HEK293 (cell line): ENCODE measurements at regions not wholly inside any gene's neighbourhood (a gene's known extent, or its start where the extent isn't known, plus 50 kb on each side); places are given as distances from the start of the nearest gene placed in this dataset.

Source experiments
- CTCF ChIA-PET: fragments of 350-600 bp; formaldehyde crosslinking; extraction: SDS; loops from one replicate; lab custom pipeline; 2021; ENCODE audit warnings: antibody characterized with exemption; lab: Yijun Ruan, JAX
- POLR2A ChIA-PET: fragments of 300-600 bp; formaldehyde crosslinking; extraction: SDS; loops from one replicate; lab custom pipeline; 2020; ENCODE audit warnings: antibody characterized with exemption, inconsistent platforms; lab: Yijun Ruan, JAX
- H3K27ac ChIP-seq: fragments of 200-500 bp; sonication (Bioruptor generic); 2 replicates; pipeline ENCODE4 v1.5.1; 2014; ENCODE audit warnings: low read depth, low read length, control low read depth, inconsistent platforms; ENCODE audit errors: extremely low read depth
- H3K36me3 ChIP-seq, 2 experiments: fragments of 200-500 bp in 1 of 2; sonication (Bioruptor generic) in 1 of 2; 1 replicate in 1 of 2; 2 replicates in 1 of 2; pipeline ENCODE4 v1.5.1; 2014 to 2017; ENCODE audit warnings: inconsistent platforms in 2 of 2, low read length in 2 of 2; ENCODE audit not compliant: control insufficient read depth in 2 of 2, insufficient read depth in 1 of 2
- H3K4me1 ChIP-seq: fragments of 200-500 bp; sonication (Bioruptor generic); 2 replicates; pipeline ENCODE4 v1.5.1; 2014; ENCODE audit warnings: mild to moderate bottlenecking, low read length, inconsistent platforms; ENCODE audit not compliant: control insufficient read depth, insufficient read depth
- H3K4me3 ChIP-seq: 2 replicates; pipeline ENCODE4 v1.5.1; 2011; ENCODE audit warnings: low read depth, mild to moderate bottlenecking, control low read depth, low read length, moderate library complexity
- H3K9me3 ChIP-seq: fragments of 200-500 bp; sonication (Bioruptor generic); 2 replicates; pipeline ENCODE4 v1.5.1; 2014; ENCODE audit warnings: low read depth, low read length, inconsistent platforms; ENCODE audit not compliant: control insufficient read depth, insufficient read depth
- GLI2 ChIP-seq: fragments of 450-650 bp; formaldehyde crosslinking; IDR thresholded peaks from 2 replicates; pipeline ENCODE4; 2017; ENCODE audit warnings: missing biosample characterization, missing genetic modification characterization, low read depth, borderline replicate concordance
- GLI4 ChIP-seq: fragments of 450-650 bp; formaldehyde crosslinking; IDR thresholded peaks from 2 replicates; pipeline ENCODE4 v1.5.1; 2016; ENCODE audit warnings: missing biosample characterization, missing genetic modification characterization
- OSR2 ChIP-seq: fragments of 450-650 bp; formaldehyde crosslinking; IDR thresholded peaks from 2 replicates; pipeline ENCODE4 v1.5.1; 2016; ENCODE audit warnings: missing biosample characterization, missing genetic modification characterization
- SCRT2 ChIP-seq: fragments of 450-650 bp; formaldehyde crosslinking; IDR thresholded peaks from 2 replicates; pipeline ENCODE4 v1.5.1; 2016; ENCODE audit warnings: missing biosample characterization, missing genetic modification characterization
- ZBTB20 ChIP-seq: fragments of 450-650 bp; formaldehyde crosslinking; IDR thresholded peaks from 2 replicates; pipeline ENCODE4 v1.5.1; 2016; ENCODE audit warnings: missing biosample characterization, missing genetic modification characterization
- ZBTB26 ChIP-seq: fragments of 450-650 bp; formaldehyde crosslinking; optimal IDR thresholded peaks from 2 replicates; pipeline ENCODE3; 2016; ENCODE audit warnings: missing biosample characterization, mild to moderate bottlenecking, missing genetic modification characterization
- ZBTB7A ChIP-seq: fragments of 450-650 bp; formaldehyde crosslinking; IDR thresholded peaks from 2 replicates; pipeline ENCODE4 v1.5.1; 2016; ENCODE audit warnings: low read depth, missing biosample characterization, missing genetic modification characterization
- ZNF10 ChIP-seq: fragments of 450-650 bp; formaldehyde crosslinking; IDR thresholded peaks from 2 replicates; pipeline ENCODE4 v1.5.1; 2017; ENCODE audit warnings: missing biosample characterization, missing genetic modification characterization
- ZNF133 ChIP-seq: fragments of 450-650 bp; formaldehyde crosslinking; IDR thresholded peaks from 2 replicates; pipeline ENCODE4 v1.5.1; 2016; ENCODE audit warnings: missing biosample characterization, missing genetic modification characterization
- ZNF211 ChIP-seq: fragments of 450-650 bp; formaldehyde crosslinking; IDR thresholded peaks from 2 replicates; pipeline ENCODE4 v1.5.1; 2016; ENCODE audit warnings: low read depth, missing biosample characterization, missing genetic modification characterization
- ZNF24 ChIP-seq: fragments of 450-650 bp; formaldehyde crosslinking; IDR thresholded peaks from 2 replicates; pipeline ENCODE4 v1.5.1; 2016; ENCODE audit warnings: missing biosample characterization, missing genetic modification characterization
- ZNF48 ChIP-seq: fragments of 450-650 bp; formaldehyde crosslinking; IDR thresholded peaks from 2 replicates; pipeline ENCODE4 v1.5.1; 2016; ENCODE audit warnings: missing biosample characterization, missing genetic modification characterization
- ZNF626 ChIP-seq: fragments of 450-650 bp; sonication (Bioruptor Pico); formaldehyde crosslinking; IDR thresholded peaks from 2 replicates; pipeline ENCODE4 v1.5.1; 2018; ENCODE audit warnings: missing biosample characterization, missing genetic modification characterization, inconsistent platforms
- ZNF658 ChIP-seq: fragments of 450-650 bp; formaldehyde crosslinking; IDR thresholded peaks from 2 replicates; pipeline ENCODE4; 2016; ENCODE audit warnings: missing biosample characterization, missing genetic modification characterization
- ZNF777 ChIP-seq: fragments of 450-650 bp; formaldehyde crosslinking; IDR thresholded peaks from 2 replicates; pipeline ENCODE4 v1.5.1; 2017; ENCODE audit warnings: missing biosample characterization, missing genetic modification characterization, borderline replicate concordance
- ZSCAN23 ChIP-seq: fragments of 450-650 bp; formaldehyde crosslinking; IDR thresholded peaks from 2 replicates; pipeline ENCODE4 v1.5.1; 2016; ENCODE audit warnings: missing biosample characterization, missing genetic modification characterization
- TF ChIP-seq, protein P1 (sequence below): fragments of 450-650 bp; formaldehyde crosslinking; IDR thresholded peaks from 2 replicates; pipeline ENCODE4 v1.5.1; 2016; ENCODE audit warnings: missing biosample characterization, missing genetic modification characterization
- TF ChIP-seq, protein P2 (sequence below): fragments of 450-650 bp; formaldehyde crosslinking; IDR thresholded peaks from 2 replicates; pipeline ENCODE4 v1.5.1; 2016; ENCODE audit warnings: missing biosample characterization, missing genetic modification characterization

DNA sequence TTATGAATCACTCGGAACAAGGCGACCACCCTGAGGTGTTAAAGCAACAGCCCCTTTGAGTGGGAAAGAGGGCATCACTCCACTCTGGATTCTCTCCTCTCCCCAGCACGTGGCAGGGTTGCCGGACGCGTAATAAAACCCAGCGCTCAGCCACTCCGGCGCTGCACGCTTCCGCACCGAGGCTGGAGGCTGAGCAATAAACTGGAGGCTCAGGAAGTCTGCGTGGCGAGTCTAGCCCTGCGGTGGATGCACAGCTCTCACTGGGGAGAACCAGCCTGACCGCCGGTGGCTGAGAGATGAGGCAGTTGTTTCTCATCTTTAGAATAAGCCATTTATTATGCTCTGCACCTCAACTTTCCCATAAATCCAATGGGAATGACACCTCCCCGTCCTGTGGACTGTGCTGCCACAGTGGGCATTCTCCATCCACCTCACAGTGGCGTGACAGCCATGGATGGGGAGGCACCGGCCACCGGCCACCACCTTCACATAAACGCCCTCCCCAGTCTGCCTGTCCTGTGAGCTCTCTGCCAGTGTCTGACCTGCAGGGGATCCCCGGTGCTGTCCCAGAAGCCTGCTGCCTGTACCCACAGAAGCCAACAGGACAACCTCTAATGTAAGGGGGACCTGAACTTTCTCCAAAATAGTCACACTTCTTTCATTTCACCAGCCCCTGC, 64.2 kb upstream of the GGTLC1 start (continued):
- TF ChIP-seq, protein P1, sequence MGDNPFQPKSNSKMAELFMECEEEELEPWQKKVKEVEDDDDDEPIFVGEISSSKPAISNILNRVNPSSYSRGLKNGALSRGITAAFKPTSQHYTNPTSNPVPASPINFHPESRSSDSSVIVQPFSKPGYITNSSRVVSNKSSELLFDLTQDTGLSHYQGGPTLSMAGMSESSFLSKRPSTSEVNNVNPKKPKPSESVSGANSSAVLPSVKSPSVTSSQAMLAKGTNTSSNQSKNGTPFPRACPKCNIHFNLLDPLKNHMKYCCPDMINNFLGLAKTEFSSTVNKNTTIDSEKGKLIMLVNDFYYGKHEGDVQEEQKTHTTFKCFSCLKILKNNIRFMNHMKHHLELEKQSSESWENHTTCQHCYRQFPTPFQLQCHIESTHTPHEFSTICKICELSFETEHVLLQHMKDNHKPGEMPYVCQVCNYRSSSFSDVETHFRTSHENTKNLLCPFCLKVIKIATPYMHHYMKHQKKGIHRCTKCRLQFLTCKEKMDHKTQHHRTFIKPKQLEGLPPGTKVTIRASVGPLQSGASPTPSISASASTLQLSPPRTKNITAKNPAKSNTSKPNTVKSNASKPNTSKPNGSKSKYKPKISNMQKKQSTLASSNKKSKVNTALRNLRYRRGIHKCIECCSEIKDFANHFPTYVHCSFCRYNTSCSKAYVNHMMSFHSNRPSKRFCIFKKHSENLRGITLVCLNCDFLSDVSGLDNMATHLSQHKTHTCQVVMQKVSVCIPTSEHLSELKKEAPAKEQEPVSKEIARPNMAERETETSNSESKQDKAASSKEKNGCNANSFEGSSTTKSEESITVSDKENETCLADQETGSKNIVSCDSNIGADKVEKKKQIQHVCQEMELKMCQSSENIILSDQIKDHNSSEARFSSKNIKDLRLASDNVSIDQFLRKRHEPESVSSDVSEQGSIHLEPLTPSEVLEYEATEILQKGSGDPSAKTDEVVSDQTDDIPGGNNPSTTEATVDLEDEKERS (tag by site-specific recombination): no peak

- ChIA-PET CTCF (interaction anchor here (0.6 kb wide), 1 partner anchor 49 kb away, joined by 3 read pairs; no protein-coding TSS in a partner anchor), POLR2A (no interaction called here)
- H3K36me3 ChIP-seq: no peaks in the 10 kb centered on the region
- H3K4me1 ChIP-seq: no peaks in the 10 kb centered on the region
- no peak overlapping the region for H3K4me3 ChIP-seq
- no peaks in the 10 kb centered on the region for H3K9me3 ChIP-seq
- H3K27ac ChIP-seq: no peak overlapping the region
- TF ChIP-seq ZNF133 (tag by site-specific recombination): no peak
- no peak for TF ChIP-seq ZNF211 (tag by site-specific recombination)
- no peak for TF ChIP-seq GLI2 (tag by site-specific recombination)
- TF ChIP-seq, protein P2, sequence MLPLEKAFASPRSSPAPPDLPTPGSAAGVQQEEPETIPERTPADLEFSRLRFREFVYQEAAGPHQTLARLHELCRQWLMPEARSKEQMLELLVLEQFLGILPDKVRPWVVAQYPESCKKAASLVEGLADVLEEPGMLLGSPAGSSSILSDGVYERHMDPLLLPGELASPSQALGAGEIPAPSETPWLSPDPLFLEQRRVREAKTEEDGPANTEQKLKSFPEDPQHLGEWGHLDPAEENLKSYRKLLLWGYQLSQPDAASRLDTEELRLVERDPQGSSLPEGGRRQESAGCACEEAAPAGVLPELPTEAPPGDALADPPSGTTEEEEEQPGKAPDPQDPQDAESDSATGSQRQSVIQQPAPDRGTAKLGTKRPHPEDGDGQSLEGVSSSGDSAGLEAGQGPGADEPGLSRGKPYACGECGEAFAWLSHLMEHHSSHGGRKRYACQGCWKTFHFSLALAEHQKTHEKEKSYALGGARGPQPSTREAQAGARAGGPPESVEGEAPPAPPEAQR (tag by site-specific recombination): no peak
- TF ChIP-seq ZSCAN23 (tag by site-specific recombination): no peak
- TF ChIP-seq, protein P1 (tag by site-specific recombination): no peak
These were observed 62.6 kb upstream of the GGTLC1 start for GRCh38 chr20:24051160-24051559.

DNA sequence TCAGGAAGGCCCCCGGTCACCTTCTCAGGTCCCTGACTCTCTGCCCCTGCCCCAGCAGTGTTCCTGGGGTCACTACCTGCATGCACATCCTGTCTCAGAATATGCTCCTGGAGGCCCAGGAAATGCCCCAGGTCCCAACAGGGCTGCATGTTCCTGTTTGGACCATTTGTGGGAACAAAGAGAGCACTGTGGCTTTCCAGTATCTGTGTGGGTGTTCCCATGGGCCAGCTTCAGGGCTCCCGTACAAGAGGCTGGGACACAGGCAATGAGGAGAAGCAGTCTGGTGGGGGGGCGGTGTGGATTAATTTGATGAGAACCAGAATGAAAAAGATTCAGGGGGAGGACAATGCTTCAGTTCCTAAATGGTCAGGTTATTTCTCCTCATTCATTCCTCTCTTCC, 61.5 kb upstream of the GGTLC1 start:
- POLR2A ChIA-PET: no interaction called here
- TF ChIP-seq ZNF626 (tag by site-specific recombination) (no peak), ZNF658 (tag by site-specific recombination) (no peak), ZNF10 (no peak), SCRT2 (no peak), ZBTB7A (tag by site-specific recombination) (no peak), ZNF48 (tag by site-specific recombination) (no peak), OSR2 (tag by site-specific recombination) (no peak), ZNF777 (tag by site-specific recombination) (no peak), ZNF24 (tag by site-specific recombination) (no peak), ZBTB20 (tag by site-specific recombination) (no peak), ZBTB26 (no peak), GLI4 (tag by site-specific recombination) (no peak)

More for the DNA sequence above, 61.5 kb upstream of the GGTLC1 start:
- Histone ChIP-seq H3K4me3 (no peak overlapping the region), H3K4me1 (no peaks in the 10 kb centered on the region), H3K36me3 (no peaks in the 10 kb centered on the region), H3K9me3 (no peaks in the 10 kb centered on the region), H3K27ac (no peak overlapping the region)
- CTCF ChIA-PET: no interaction called here
